B cell (primary cell): ENCODE measurements at regions not wholly inside any gene's neighbourhood (a gene's known extent, or its start where the extent isn't known, plus 50 kb on each side); places are given as distances from the start of the nearest gene placed in this dataset.

Experiments
- ATAC-seq: fragments of 200-7000 bp; cut with Tn5 transposase; one replicate; pipeline ENCODE4 v1.10.0; 2021; ENCODE audit warnings: low read depth, mild to moderate bottlenecking, moderate number of reproducible peaks, moderate library complexity
- CTCF ChIA-PET: fragments of 350-600 bp; sonication (Branson Sonifier 250); formaldehyde crosslinking; loops from one replicate; lab custom pipeline; 2021; ENCODE audit warnings: antibody characterized with exemption, inconsistent platforms; lab: Charles Lee
- POLR2A ChIA-PET: fragments of 350-600 bp; sonication (Branson Sonifier 250); formaldehyde crosslinking; loops from one replicate; lab custom pipeline; 2021; ENCODE audit warnings: antibody characterized with exemption; lab: Charles Lee
- DNase-seq: peaks from one replicate; pipeline ENCODE4 v3.0.0; 2013
- H2AFZ ChIP-seq: 2 replicates; pipeline ENCODE4 v1.6.1; 2012; ENCODE audit warnings: mild to moderate bottlenecking, low read depth, low read length; ENCODE audit not compliant: insufficient read depth, poor library complexity, severe bottlenecking
- H3K27ac ChIP-seq, 2 donors: 1 replicate in 1 of 2; 2 replicates in 1 of 2; pipeline ENCODE4 v1.5.1; 2012 to 2013; ENCODE audit warnings: low read length in 2 of 2, mild to moderate bottlenecking in 2 of 2, moderate library complexity in 1 of 2
- H3K27me3 ChIP-seq, 4 experiments: fragments of 200-600 bp in 1 of 4; sonication (generic) in 1 of 4; replicated peaks in 1 of 4; 1 replicate in 2 of 4; 2 replicates in 2 of 4; pipeline versions ENCODE4 v1.6.1 to v1.7.0; 2013 to 2016; ENCODE audit warnings: low read length in 3 of 4, mild to moderate bottlenecking in 2 of 4, mixed read lengths in 1 of 4, moderate library complexity in 1 of 4; ENCODE audit not compliant: insufficient read depth in 4 of 4, control insufficient read depth in 3 of 4; ENCODE audit errors: control extremely low read depth in 1 of 4
- H3K36me3 ChIP-seq, 2 experiments: replicated peaks in 1 of 2; 1 replicate in 1 of 2; 2 replicates in 1 of 2; pipeline versions ENCODE4 v1.6.1 to v1.7.1; 2013; ENCODE audit warnings: low read length in 1 of 2; ENCODE audit not compliant: insufficient read depth in 2 of 2, control insufficient read depth in 1 of 2; ENCODE audit errors: control extremely low read depth in 1 of 2, extremely low read depth in 1 of 2
- H3K4me1 ChIP-seq, 2 donors: fragments of 200-600 bp in 1 of 2; sonication (generic) in 1 of 2; 1 replicate in 1 of 2; 2 replicates in 1 of 2; pipeline versions ENCODE4 v1.5.1 to v1.6.1; 2013 to 2017; ENCODE audit warnings: low read length in 2 of 2; ENCODE audit not compliant: control insufficient read depth in 2 of 2, insufficient read depth in 2 of 2
- H3K4me2 ChIP-seq: replicated peaks from 2 replicates; pipeline ENCODE3; 2012; ENCODE audit warnings: mild to moderate bottlenecking, low read depth, low read length; ENCODE audit not compliant: poor library complexity, severe bottlenecking
- H3K4me3 ChIP-seq, 5 experiments: fragments of 200-600 bp in 1 of 5; sonication (generic) in 1 of 5; 1 replicate in 3 of 5; 2 replicates in 2 of 5; pipeline versions ENCODE4 v1.5.1 to v1.7.0; 2011 to 2016; ENCODE audit warnings: low read length in 4 of 5, mild to moderate bottlenecking in 4 of 5, low read depth in 2 of 5, control low read depth in 1 of 5, moderate library complexity in 1 of 5; ENCODE audit not compliant: insufficient read depth in 1 of 5; ENCODE audit errors: control extremely low read depth in 1 of 5, extremely low read depth in 1 of 5
- H3K79me2 ChIP-seq: fragments of 200-600 bp; sonication (generic); one replicate; pipeline ENCODE4 v1.6.0; 2016; ENCODE audit warnings: low read length; ENCODE audit not compliant: control insufficient read depth, insufficient read depth
- H3K9ac ChIP-seq: fragments of 200-600 bp; sonication (generic); 2 replicates; pipeline ENCODE4 v1.6.1; 2017; ENCODE audit warnings: mild to moderate bottlenecking, low read length, moderate library complexity
- H3K9me3 ChIP-seq, 3 donors: one replicate each; pipeline versions ENCODE4 v1.6.1 to v1.7.1; 2013; ENCODE audit warnings: low read length in 2 of 3; ENCODE audit not compliant: control insufficient read depth in 2 of 3, insufficient read depth in 1 of 3; ENCODE audit errors: control extremely low read depth in 1 of 3
- H4K20me1 ChIP-seq: 2 replicates; pipeline ENCODE4 v1.6.0; 2012; ENCODE audit warnings: mild to moderate bottlenecking, low read length; ENCODE audit not compliant: insufficient read depth, control insufficient read depth, poor library complexity, severe bottlenecking
- H3K27ac Mint-ChIP-seq: one replicate; pipeline ENCODE4 v1.8.0; 2021; ENCODE audit warnings: mixed read lengths
- H3K27me3 Mint-ChIP-seq: one replicate; pipeline ENCODE4 v1.8.0; 2021; ENCODE audit warnings: mixed read lengths
- H3K4me1 Mint-ChIP-seq: one replicate; pipeline ENCODE4 v1.8.0; 2021; ENCODE audit warnings: mixed read lengths
- H3K4me3 Mint-ChIP-seq: one replicate; pipeline ENCODE4 v1.8.0; 2021; ENCODE audit warnings: mixed read lengths
- H3K9me3 Mint-ChIP-seq: one replicate; pipeline ENCODE4 v1.8.0; 2022; ENCODE audit warnings: mixed read lengths; ENCODE audit not compliant: insufficient read depth
- CTCF ChIP-seq: fragments of 200-600 bp; IDR thresholded peaks from one replicate; pipeline ENCODE4 v1.8.0; 2022; ENCODE audit warnings: antibody characterized with exemption, mild to moderate bottlenecking
- EZH2 ChIP-seq: IDR thresholded peaks from 2 replicates; pipeline ENCODE4 v1.6.1; 2012; ENCODE audit warnings: borderline replicate concordance, low read depth, mild to moderate bottlenecking, moderate library complexity, low read length; ENCODE audit not compliant: insufficient read depth, poor library complexity, severe bottlenecking
- WGBS: methylation state at CpG from one replicate; pipeline ENCODE4 v1.1.5; 2013; ENCODE audit warnings: missing lambda C conversion rate; ENCODE audit not compliant: insufficient coverage; 5-methylcytosine and 5-hydroxymethylcytosine counted together
- intact Hi-C: fragments of 100-400 bp; cut with micrococcal nuclease; formaldehyde crosslinking; loops from one replicate; pipeline ENCODE4 v1.10.0; 2022

- no CpG with 5 or more reads among the region's 5 CpGs for WGBS
- no peak overlapping the region for H3K4me2 ChIP-seq
- no peak for ATAC-seq
- no peaks in the 10 kb centered on the region for H3K27me3 ChIP-seq
- no peak for TF ChIP-seq CTCF
- no peak for TF ChIP-seq EZH2
- H3K4me3 Mint-ChIP-seq: no peak overlapping the region
- no peaks in the 10 kb centered on the region for H3K4me1 ChIP-seq
- H2AFZ ChIP-seq: no peak overlapping the region
- POLR2A ChIA-PET: no interaction called here
- no peak overlapping the region for H3K4me3 ChIP-seq
- no peak overlapping the region for H3K27ac Mint-ChIP-seq
- intact Hi-C loops: no loop called here
- H3K9me3 ChIP-seq: no peaks in the 10 kb centered on the region
- no peak overlapping the region for H3K27ac ChIP-seq
- DNase-seq: no peak
- no peaks in the 10 kb centered on the region for H4K20me1 ChIP-seq
- H3K9ac ChIP-seq: no peak overlapping the region
- H3K79me2 ChIP-seq: no peaks in the 10 kb centered on the region
- no peaks in the 10 kb centered on the region for H3K36me3 ChIP-seq
- CTCF ChIA-PET: interaction anchor here (1.0 kb wide), 1 partner anchor 9 kb away, joined by 3 read pairs; no protein-coding TSS in a partner anchor
- no peaks in the 10 kb centered on the region for H3K9me3 Mint-ChIP-seq
- peaks cover 2% of the 10 kb centered on the region for H3K27me3 Mint-ChIP-seq
- no peaks in the 10 kb centered on the region for H3K4me1 Mint-ChIP-seq
Measured at GRCh38 chr3:135629701-135630408, 335.7 kb upstream of the PPP2R3A start.

GRCh38 chr3:135632556-135633065 lies 332.9 kb upstream of the PPP2R3A start:
- ChIA-PET POLR2A (no interaction called here), CTCF (no interaction called here)
- Histone ChIP-seq H3K79me2 (no peaks in the 10 kb centered on the region), H2AFZ (no peak overlapping the region), H3K27me3 (no peaks in the 10 kb centered on the region), H3K27ac (no peak overlapping the region), H3K4me3 (no peak overlapping the region), H3K4me1 (no peaks in the 10 kb centered on the region), H4K20me1 (no peaks in the 10 kb centered on the region), H3K9ac (no peak overlapping the region), H3K36me3 (no peaks in the 10 kb centered on the region), H3K4me2 (no peak overlapping the region), H3K9me3 (peaks cover 0 to 3% (median 0%) of the 10 kb centered on the region in 3 donors)
- intact Hi-C loops: no loop called here
- Mint-ChIP-seq H3K27me3 (peaks cover 2% of the 10 kb centered on the region), H3K27ac (no peak overlapping the region), H3K4me1 (no peaks in the 10 kb centered on the region), H3K4me3 (no peak overlapping the region), H3K9me3 (no peaks in the 10 kb centered on the region)
- WGBS: no CpG with 5 or more reads among the region's 2 CpGs
- no peak for TF ChIP-seq EZH2
- TF ChIP-seq CTCF: no peak
- ATAC-seq (no peak), DNase-seq (no peak)
